ENCODE measurements at regions not wholly inside any gene's neighbourhood (a gene's known extent, or its start where the extent isn't known, plus 50 kb on each side); places are given as distances from the start of the nearest gene placed in this dataset.
"Not testable (repeated sequence)": the region's sequence is repeated elsewhere in the genome, so short reads cannot be mapped to it uniquely, and the experiment has no call there.

GRCh38 chr5:85337435-85337834, 952.8 kb upstream of the EDIL3 start:
- intact Hi-C loops (cut with DNase I, micrococcal nuclease) = no loop called here
- no peak for ATAC-seq
- no peak for DNase-seq

- DNase-seq (no peak), ATAC-seq (no peak)
- intact Hi-C loops (cut with DNase I, micrococcal nuclease) = no loop called here
Observed at GRCh38 chr5:85340790-85341189, 956.1 kb upstream of the EDIL3 start.

- no peak for DNase-seq
- no peak for ATAC-seq
- intact Hi-C loops (cut with DNase I, micrococcal nuclease) = no loop called here
Observed at GRCh38 chr5:85345818-85346217, 961.1 kb upstream of the EDIL3 start.

GRCh38 chr5:85357309-85357708, 972.6 kb upstream of the EDIL3 start:
- DNase-seq (no peak), ATAC-seq (no peak)
- intact Hi-C loops (cut with DNase I, micrococcal nuclease) = no loop called here

GRCh38 chr5:85375525-85375924, 990.8 kb upstream of the EDIL3 start:
- intact Hi-C loops (cut with DNase I, micrococcal nuclease) = no loop called here
- no peak for ATAC-seq
- DNase-seq = no peak

- no peak for ATAC-seq
Observed at GRCh38 chr5:85388770-85389169, 1004.1 kb upstream of the EDIL3 start.

GRCh38 chr5:85392309-85392708, 1007.6 kb upstream of the EDIL3 start:
- ATAC-seq; intact Hi-C loops (cut with DNase I, micrococcal nuclease); DNase-seq: not testable (repeated sequence)

More at GRCh38 chr5:85388770-85389169, 1004.1 kb upstream of the EDIL3 start:
- intact Hi-C loops (cut with DNase I, micrococcal nuclease) = no loop called here
- DNase-seq = no peak

GRCh38 chr5:85395526-85395925, 1010.8 kb upstream of the EDIL3 start:
- ATAC-seq (no peak), DNase-seq (no peak)
- intact Hi-C loops (cut with DNase I, micrococcal nuclease) = no loop called here

- ATAC-seq = no peak
- intact Hi-C loops (cut with DNase I, micrococcal nuclease) = no loop called here
- no peak for DNase-seq
Observed at GRCh38 chr5:85397451-85397850, 1012.8 kb upstream of the EDIL3 start.

GRCh38 chr5:85428426-85428934, 1043.8 kb upstream of the EDIL3 start:
- intact Hi-C loops (cut with DNase I, micrococcal nuclease) = no loop called here
- ATAC-seq (no peak), DNase-seq (no peak)

- DNase-seq; intact Hi-C loops (cut with DNase I, micrococcal nuclease); ATAC-seq: not testable (repeated sequence)
Observed at GRCh38 chr5:85431726-85432125, 1047.0 kb upstream of the EDIL3 start.

- intact Hi-C loops (cut with DNase I, micrococcal nuclease) = no loop called here
- DNase-seq = no peak
- ATAC-seq = no peak
Observed at GRCh38 chr5:85441156-85441555, 1056.5 kb upstream of the EDIL3 start.

GRCh38 chr5:85441853-85442252, 1057.2 kb upstream of the EDIL3 start:
- intact Hi-C loops (cut with DNase I, micrococcal nuclease) = no loop called here

GRCh38 chr5:85452322-85453025, 1067.8 kb upstream of the EDIL3 start:
- intact Hi-C loops (cut with DNase I, micrococcal nuclease) = no loop called here
- ATAC-seq (no peak), DNase-seq (no peak)

More at GRCh38 chr5:85441853-85442252, 1057.2 kb upstream of the EDIL3 start:
- ATAC-seq = no peak
- DNase-seq = no peak

GRCh38 chr5:85453026-85453349, 1068.3 kb upstream of the EDIL3 start:
- intact Hi-C loops (cut with DNase I, micrococcal nuclease) = no loop called here
- ATAC-seq (no peak), DNase-seq (no peak)

GRCh38 chr5:85458319-85458718, 1073.6 kb upstream of the EDIL3 start:
- ATAC-seq (no peak), DNase-seq (no peak)
- intact Hi-C loops (cut with DNase I, micrococcal nuclease) = no loop called here

GRCh38 chr5:85462957-85463356, 1078.3 kb upstream of the EDIL3 start:
- intact Hi-C loops (cut with DNase I, micrococcal nuclease) = no loop called here
- DNase-seq (no peak), ATAC-seq (no peak)

GRCh38 chr5:85466423-85466822, 1081.7 kb upstream of the EDIL3 start:
- intact Hi-C loops (cut with DNase I, micrococcal nuclease) = no loop called here
- no peak for DNase-seq
- ATAC-seq = no peak

- no peak for ATAC-seq
- no peak for DNase-seq
- intact Hi-C loops (cut with DNase I, micrococcal nuclease) = no loop called here
Observed at GRCh38 chr5:85472749-85473148, 1088.1 kb upstream of the EDIL3 start.

GRCh38 chr5:85475151-85475550, 1090.5 kb upstream of the EDIL3 start:
- DNase-seq; ATAC-seq; intact Hi-C loops (cut with DNase I, micrococcal nuclease): not testable (repeated sequence)

GRCh38 chr5:85476617-85477016, 1091.9 kb upstream of the EDIL3 start:
- ATAC-seq = no peak
- intact Hi-C loops (cut with DNase I, micrococcal nuclease) = no loop called here
- DNase-seq = no peak
